H9 (cell line): ENCODE measurements at regions not wholly inside any gene's neighbourhood (a gene's known extent, or its start where the extent isn't known, plus 50 kb on each side); places are given as distances from the start of the nearest gene placed in this dataset.

Experiments
- DNase-seq: peaks from one replicate; pipeline ENCODE4 v3.0.0-alpha.2; 2017
- H2AFZ ChIP-seq: one replicate; pipeline ENCODE4 v1.6.1; 2013; ENCODE audit warnings: mild to moderate bottlenecking, low read length, control low read depth, moderate library complexity
- H2AK5ac ChIP-seq: 2 replicates; pipeline ENCODE4 v1.6.1; 2013; ENCODE audit warnings: low read length, control low read depth, mixed read lengths; ENCODE audit not compliant: insufficient read length
- H2BK120ac ChIP-seq: one replicate; pipeline ENCODE4 v1.6.1; 2013; ENCODE audit warnings: low read depth, mild to moderate bottlenecking, low read length, control low read depth, inconsistent platforms; ENCODE audit not compliant: poor library complexity, severe bottlenecking
- H2BK12ac ChIP-seq: 2 replicates; pipeline ENCODE4 v1.6.1; 2013; ENCODE audit warnings: low read length, control low read depth, mixed read lengths, low read depth; ENCODE audit not compliant: insufficient read length
- H2BK15ac ChIP-seq: 2 replicates; pipeline ENCODE4 v1.6.1; 2013; ENCODE audit warnings: low read depth, low read length, control low read depth
- H2BK20ac ChIP-seq: one replicate; pipeline ENCODE4 v1.6.1; 2013; ENCODE audit warnings: low read depth, mild to moderate bottlenecking, low read length, control low read depth, inconsistent platforms; ENCODE audit not compliant: poor library complexity, severe bottlenecking
- H2BK5ac ChIP-seq: 2 replicates; pipeline ENCODE4 v1.6.1; 2013; ENCODE audit warnings: low read length, control low read depth, mixed read lengths; ENCODE audit not compliant: insufficient read length
- H3K14ac ChIP-seq: 2 replicates; pipeline ENCODE4 v1.6.1; 2013; ENCODE audit warnings: low read length, control low read depth; ENCODE audit not compliant: insufficient read depth
- H3K18ac ChIP-seq: 2 replicates; pipeline ENCODE4 v1.6.1; 2013; ENCODE audit warnings: low read depth, mild to moderate bottlenecking, mixed read lengths, low read length, control low read depth; ENCODE audit not compliant: insufficient read length
- H3K23ac ChIP-seq: 2 replicates; pipeline ENCODE4 v1.6.1; 2013; ENCODE audit warnings: low read length, control low read depth, mixed read lengths, low read depth; ENCODE audit not compliant: insufficient read length
- H3K23me2 ChIP-seq: 2 replicates; pipeline ENCODE4 v1.6.1; 2013; ENCODE audit warnings: low read depth, mild to moderate bottlenecking, mixed read lengths, low read length, control low read depth; ENCODE audit not compliant: insufficient read length, poor library complexity, severe bottlenecking
- H3K27ac ChIP-seq: 2 replicates; pipeline ENCODE4 v1.5.1; 2013; ENCODE audit warnings: low read length, control low read depth, mixed read lengths, low read depth; ENCODE audit not compliant: insufficient read length
- H3K27me3 ChIP-seq: 2 replicates; pipeline ENCODE4 v1.6.1; 2013; ENCODE audit warnings: low read length, control low read depth, inconsistent platforms; ENCODE audit not compliant: insufficient read depth
- H3K4ac ChIP-seq: 2 replicates; pipeline ENCODE4 v1.6.1; 2013; ENCODE audit warnings: low read depth, mild to moderate bottlenecking, control low read depth, inconsistent platforms, low read length, moderate library complexity
- H3K4me1 ChIP-seq: 2 replicates; pipeline ENCODE4 v1.6.1; 2013; ENCODE audit warnings: low read length, control low read depth, inconsistent platforms; ENCODE audit not compliant: insufficient read depth
- H3K4me2 ChIP-seq: 2 replicates; pipeline ENCODE4 v1.6.1; 2013; ENCODE audit warnings: low read length, control low read depth, mixed read lengths; ENCODE audit not compliant: insufficient read length, insufficient read depth
- H3K56ac ChIP-seq: 2 replicates; pipeline ENCODE4 v1.6.1; 2013; ENCODE audit warnings: low read depth, mild to moderate bottlenecking, mixed read lengths, low read length, control low read depth; ENCODE audit not compliant: insufficient read length
- H3K79me1 ChIP-seq: 2 replicates; pipeline ENCODE4 v1.6.1; 2013; ENCODE audit warnings: low read depth, mild to moderate bottlenecking, moderate library complexity, low read length, control low read depth, inconsistent platforms; ENCODE audit not compliant: insufficient read depth, poor library complexity, severe bottlenecking
- H3K79me2 ChIP-seq: 2 replicates; pipeline ENCODE4 v1.6.1; 2013; ENCODE audit warnings: low read length, control low read depth, inconsistent platforms; ENCODE audit not compliant: insufficient read depth
- H3K9ac ChIP-seq: 2 replicates; pipeline ENCODE4 v1.6.1; 2013; ENCODE audit warnings: low read length, control low read depth, mixed read lengths; ENCODE audit not compliant: insufficient read length; ENCODE audit errors: extremely low read depth
- H3K9me3 ChIP-seq: one replicate; pipeline ENCODE4 v1.6.1; 2013; ENCODE audit warnings: low read depth, low read length, inconsistent platforms; ENCODE audit not compliant: control insufficient read depth
- H3T11ph ChIP-seq: one replicate; pipeline ENCODE4 v1.6.1; 2013; ENCODE audit warnings: mild to moderate bottlenecking, low read length, control low read depth, inconsistent platforms
- H4K20me1 ChIP-seq: one replicate; pipeline ENCODE4 v1.6.1; 2013; ENCODE audit not compliant: control insufficient read depth, insufficient read length, insufficient read depth
- H4K5ac ChIP-seq: 2 replicates; pipeline ENCODE4 v1.6.1; 2013; ENCODE audit warnings: low read depth, mild to moderate bottlenecking, mixed read lengths, low read length, control low read depth; ENCODE audit not compliant: insufficient read length
- H4K8ac ChIP-seq: replicated peaks from 2 replicates; pipeline ENCODE4 v1.6.1; 2013; ENCODE audit warnings: low read length, control low read depth, mixed read lengths, low read depth; ENCODE audit not compliant: insufficient read length
- H4K91ac ChIP-seq: 2 replicates; pipeline ENCODE4 v1.6.1; 2013; ENCODE audit warnings: low read depth, mild to moderate bottlenecking, moderate library complexity, mixed read lengths, low read length, control low read depth; ENCODE audit not compliant: insufficient read length
- H3K27ac Mint-ChIP-seq, 3 experiments: 2 replicates in 2 of 3; 3 replicates in 1 of 3; pipeline ENCODE4 v1.8.0; 2020 to 2021; ENCODE audit warnings: mixed read lengths in 3 of 3, mild to moderate bottlenecking in 1 of 3, moderate library complexity in 1 of 3
- H3K27me3 Mint-ChIP-seq: 2 replicates; pipeline ENCODE4 v1.8.0; 2021; ENCODE audit warnings: low read depth, mild to moderate bottlenecking, moderate library complexity, mixed read lengths
- H3K36me3 Mint-ChIP-seq, 3 experiments: 2 replicates in 2 of 3; 3 replicates in 1 of 3; pipeline ENCODE4 v1.8.0; 2020 to 2021; ENCODE audit warnings: low read depth in 3 of 3, mixed read lengths in 3 of 3; ENCODE audit not compliant: insufficient read depth in 1 of 3
- H3K4me1 Mint-ChIP-seq, 2 experiments: 2 replicates each; pipeline ENCODE4 v1.8.0; 2020; ENCODE audit warnings: mixed read lengths in 2 of 2
- H3K4me3 Mint-ChIP-seq, 2 experiments: 2 replicates in 1 of 2; 3 replicates in 1 of 2; pipeline ENCODE4 v1.8.0; 2020 to 2021; ENCODE audit warnings: mild to moderate bottlenecking in 2 of 2, mixed read lengths in 2 of 2, moderate library complexity in 1 of 2
- H3K9me3 Mint-ChIP-seq, 2 experiments: 2 replicates in 1 of 2; 3 replicates in 1 of 2; pipeline ENCODE4 v1.8.0; 2020; ENCODE audit warnings: mild to moderate bottlenecking in 2 of 2, mixed read lengths in 2 of 2, moderate library complexity in 1 of 2
- WGBS: extraction: QIAGEN DNeasy Blood & Tissue Kit; methylation state at CpG from one replicate; pipeline ENCODE4 v1.1.7; 2013; ENCODE audit warnings: missing lambda C conversion rate, low lambda C conversion rate, mixed read lengths; ENCODE audit not compliant: insufficient read length; ENCODE audit errors: extremely low coverage; 5-methylcytosine and 5-hydroxymethylcytosine counted together
- TF ChIP-seq, protein P1 (sequence below): fragments of 200-600 bp; sonication (generic); conservative IDR thresholded peaks from 3 replicates; pipeline ENCODE4 v1.8.0; 2021; ENCODE audit warnings: antibody characterized with exemption, mild to moderate bottlenecking

DNA sequence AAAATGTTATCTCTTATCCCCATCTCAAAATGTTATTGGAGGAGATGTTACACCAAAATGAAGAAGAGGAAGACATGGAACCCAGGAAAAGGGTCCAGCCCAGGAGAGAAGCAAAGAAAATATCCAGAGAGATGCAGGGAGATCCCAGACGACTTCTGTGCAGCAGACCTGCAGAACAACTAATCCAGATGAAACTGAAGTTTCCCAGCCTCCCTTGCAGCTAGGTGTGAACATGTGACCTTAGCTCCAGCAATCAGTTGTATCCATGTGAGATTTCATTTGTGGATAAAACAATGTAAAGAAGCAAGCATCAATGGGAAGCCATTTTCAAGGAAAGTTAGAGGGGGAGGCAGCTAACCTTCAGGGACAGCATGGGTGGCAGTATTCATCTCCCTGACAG is 55.8 kb upstream of the NANOS1 start:
- H3K79me1 ChIP-seq, result no peaks in the 10 kb centered on the region
- no peak overlapping the region for H2BK12ac ChIP-seq
- no peaks in the 10 kb centered on the region for H3K23me2 ChIP-seq
- H3K36me3 Mint-ChIP-seq, result peaks cover 0 to 8% (median 7%) of the 10 kb centered on the region in 3 experiments; a peak in 5 of 7 replicates
- H3K27ac ChIP-seq, result no peak overlapping the region
- H2BK5ac ChIP-seq, result no peak overlapping the region
- no peak overlapping the region for H3K14ac ChIP-seq
- H4K5ac ChIP-seq, result no peak overlapping the region
- no peak overlapping the region for H2BK120ac ChIP-seq
- H3K9me3 Mint-ChIP-seq, result peaks cover 12 to 20% of the 10 kb centered on the region in 2 experiments
- no peak overlapping the region for H3T11ph ChIP-seq
- no peaks in the 10 kb centered on the region for H3K27me3 ChIP-seq
- H3K9me3 ChIP-seq, result no peaks in the 10 kb centered on the region
- no peak overlapping the region for H3K18ac ChIP-seq
- no peak overlapping the region for H4K8ac ChIP-seq
- H3K4me2 ChIP-seq, result no peak overlapping the region
- no peak overlapping the region for H3K56ac ChIP-seq
- no peaks in the 10 kb centered on the region for H3K4me1 Mint-ChIP-seq
- no peak overlapping the region for H2AK5ac ChIP-seq
- no peak overlapping the region for H2AFZ ChIP-seq
- no peak overlapping the region for H3K9ac ChIP-seq
- H3K4ac ChIP-seq, result no peak overlapping the region
- TF ChIP-seq, protein P1, sequence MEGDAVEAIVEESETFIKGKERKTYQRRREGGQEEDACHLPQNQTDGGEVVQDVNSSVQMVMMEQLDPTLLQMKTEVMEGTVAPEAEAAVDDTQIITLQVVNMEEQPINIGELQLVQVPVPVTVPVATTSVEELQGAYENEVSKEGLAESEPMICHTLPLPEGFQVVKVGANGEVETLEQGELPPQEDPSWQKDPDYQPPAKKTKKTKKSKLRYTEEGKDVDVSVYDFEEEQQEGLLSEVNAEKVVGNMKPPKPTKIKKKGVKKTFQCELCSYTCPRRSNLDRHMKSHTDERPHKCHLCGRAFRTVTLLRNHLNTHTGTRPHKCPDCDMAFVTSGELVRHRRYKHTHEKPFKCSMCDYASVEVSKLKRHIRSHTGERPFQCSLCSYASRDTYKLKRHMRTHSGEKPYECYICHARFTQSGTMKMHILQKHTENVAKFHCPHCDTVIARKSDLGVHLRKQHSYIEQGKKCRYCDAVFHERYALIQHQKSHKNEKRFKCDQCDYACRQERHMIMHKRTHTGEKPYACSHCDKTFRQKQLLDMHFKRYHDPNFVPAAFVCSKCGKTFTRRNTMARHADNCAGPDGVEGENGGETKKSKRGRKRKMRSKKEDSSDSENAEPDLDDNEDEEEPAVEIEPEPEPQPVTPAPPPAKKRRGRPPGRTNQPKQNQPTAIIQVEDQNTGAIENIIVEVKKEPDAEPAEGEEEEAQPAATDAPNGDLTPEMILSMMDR, result no peak
- no peak overlapping the region for H4K91ac ChIP-seq
- H3K4me1 ChIP-seq, result no peaks in the 10 kb centered on the region
- no peaks in the 10 kb centered on the region; the same call in none of the 2 replicates for H3K27me3 Mint-ChIP-seq
- no peak overlapping the region for H3K27ac Mint-ChIP-seq
- H2BK20ac ChIP-seq, result no peak overlapping the region
- H3K4me3 Mint-ChIP-seq, result no peak overlapping the region
- WGBS, result no CpG with 5 or more reads among the region's 1 CpG
- no peaks in the 10 kb centered on the region for H4K20me1 ChIP-seq
- DNase-seq, result peak; percentile 1
- no peak overlapping the region for H2BK15ac ChIP-seq
- no peaks in the 10 kb centered on the region for H3K79me2 ChIP-seq
- H3K23ac ChIP-seq, result no peak overlapping the region
